H1 (cell line): ENCODE measurements at regions not wholly inside any gene's neighbourhood (a gene's known extent, or its start where the extent isn't known, plus 50 kb on each side); places are given as distances from the start of the nearest gene placed in this dataset.

Experiments
- CTCF ChIA-PET: fragments of 300-600 bp; sonication (Branson Sonifier 250); formaldehyde crosslinking; loops from one replicate; lab custom pipeline; 2021; ENCODE audit not compliant: partially characterized antibody; lab: Charles Lee
- POLR2A ChIA-PET: fragments of 300-600 bp; sonication (Branson Sonifier 250); formaldehyde crosslinking; loops from one replicate; lab custom pipeline; 2021; ENCODE audit warnings: inconsistent platforms; ENCODE audit not compliant: partially characterized antibody; lab: Charles Lee
- DNase-seq, 2 experiments: peaks; one replicate each; pipeline versions ENCODE4 v3.0.0 to v3.0.0-alpha.2; 2010 to 2022; ENCODE audit warnings: low spot score in 2 of 2, low read depth in 1 of 2, mixed read lengths in 1 of 2
- FAIRE-seq: peaks from 2 replicates; lab custom pipeline; 2011; peaks lifted over from hg19 to GRCh38; lab: Jason Lieb, UNC
- H2AFZ ChIP-seq: 2 replicates; pipeline ENCODE4 v1.8.1; 2012; ENCODE audit warnings: low read length, inconsistent platforms
- H2AK5ac ChIP-seq: 2 replicates; pipeline ENCODE4 v1.6.1; 2013; ENCODE audit warnings: low read depth, low read length
- H2BK120ac ChIP-seq: replicated peaks from 2 replicates; pipeline ENCODE3; 2013; ENCODE audit warnings: low read depth, low read length, inconsistent platforms
- H2BK12ac ChIP-seq: 2 replicates; pipeline ENCODE4 v1.6.1; 2013; ENCODE audit warnings: low read depth, low read length
- H2BK15ac ChIP-seq: 2 replicates; pipeline ENCODE4 v1.6.1; 2013; ENCODE audit warnings: low read length
- H2BK20ac ChIP-seq: 2 replicates; pipeline ENCODE4 v1.6.1; 2013; ENCODE audit warnings: low read length
- H2BK5ac ChIP-seq: 2 replicates; pipeline ENCODE4 v1.6.1; 2013; ENCODE audit warnings: low read depth, low read length
- H3K14ac ChIP-seq: 2 replicates; pipeline ENCODE4 v1.6.1; 2013; ENCODE audit warnings: inconsistent platforms; ENCODE audit not compliant: insufficient read length
- H3K18ac ChIP-seq: 2 replicates; pipeline ENCODE4 v1.6.1; 2013; ENCODE audit warnings: low read length; ENCODE audit errors: extremely low read depth
- H3K23ac ChIP-seq: 2 replicates; pipeline ENCODE4 v1.6.1; 2013; ENCODE audit warnings: inconsistent platforms; ENCODE audit not compliant: insufficient read length
- H3K23me2 ChIP-seq: 2 replicates; pipeline ENCODE4 v1.6.1; 2013; ENCODE audit warnings: low read depth, low read length
- H3K27ac ChIP-seq: 2 replicates; pipeline ENCODE4 v1.6.1; 2011; ENCODE audit warnings: low read depth, low read length, inconsistent platforms
- H3K27me3 ChIP-seq, 4 experiments: replicated peaks in 1 of 4; 1 replicate in 1 of 4; 2 replicates in 3 of 4; pipeline versions ENCODE4 v1.6.1 to v1.8.1; 2011 to 2013; ENCODE audit warnings: low read length in 3 of 4, mild to moderate bottlenecking in 3 of 4, inconsistent platforms in 2 of 4, mixed read lengths in 2 of 4, moderate library complexity in 1 of 4; ENCODE audit not compliant: control insufficient read depth in 3 of 4, insufficient read depth in 3 of 4; ENCODE audit errors: extremely low read depth in 1 of 4
- H3K36me3 ChIP-seq, 4 experiments: 2 replicates each; pipeline versions ENCODE4 v1.6.1 to v1.8.1; 2011 to 2013; ENCODE audit warnings: mild to moderate bottlenecking in 4 of 4, low read length in 3 of 4, moderate library complexity in 2 of 4, control low read depth in 1 of 4, inconsistent platforms in 1 of 4; ENCODE audit not compliant: insufficient read depth in 4 of 4, control insufficient read depth in 2 of 4
- H3K4ac ChIP-seq: replicated peaks from 2 replicates; pipeline ENCODE3; 2013; ENCODE audit warnings: low read length, low read depth, mixed read lengths, inconsistent platforms; ENCODE audit not compliant: insufficient read length
- H3K4me1 ChIP-seq, 4 experiments: replicated peaks in 1 of 4; 1 replicate in 1 of 4; 2 replicates in 3 of 4; pipeline versions ENCODE4 v1.6.1 to v1.8.1; 2011 to 2013; ENCODE audit warnings: low read length in 3 of 4, inconsistent platforms in 2 of 4, mixed read lengths in 1 of 4; ENCODE audit not compliant: insufficient read depth in 4 of 4, control insufficient read depth in 3 of 4
- H3K4me2 ChIP-seq, 2 experiments: 2 replicates each; pipeline versions ENCODE4 v1.6.1 to v1.8.1; 2011 to 2013; ENCODE audit warnings: low read depth in 2 of 2, low read length in 2 of 2, control low read depth in 1 of 2, inconsistent platforms in 1 of 2, mild to moderate bottlenecking in 1 of 2; ENCODE audit not compliant: insufficient read depth in 1 of 2
- H3K4me3 ChIP-seq, 4 experiments: fragments of 200-600, 300-600 bp in 1 of 4; sonication (generic), shearing (Covaris generic), sonication (Bioruptor Twin) in 1 of 4; 2 replicates each; pipeline versions ENCODE4 v1.5.1 to v1.8.1; 2011 to 2016; ENCODE audit warnings: low read length in 4 of 4, low read depth in 3 of 4, control low read depth in 2 of 4, inconsistent platforms in 2 of 4, mild to moderate bottlenecking in 2 of 4, mixed read lengths in 1 of 4, moderate library complexity in 1 of 4; ENCODE audit not compliant: insufficient read depth in 2 of 4; ENCODE audit errors: extremely low read depth in 1 of 4
- H3K56ac ChIP-seq: replicated peaks from 2 replicates; pipeline ENCODE3; 2013; ENCODE audit warnings: low read depth, mild to moderate bottlenecking, mixed read lengths, low read length, inconsistent platforms; ENCODE audit not compliant: insufficient read length
- H3K79me1 ChIP-seq: 2 replicates; pipeline ENCODE4 v1.6.1; 2013; ENCODE audit warnings: low read depth, low read length, control low read depth
- H3K79me2 ChIP-seq, 2 experiments: 2 replicates each; pipeline versions ENCODE4 v1.6.1 to v1.8.1; 2012 to 2013; ENCODE audit warnings: low read length in 2 of 2, mild to moderate bottlenecking in 2 of 2, inconsistent platforms in 1 of 2; ENCODE audit not compliant: insufficient read depth in 2 of 2, control insufficient read depth in 1 of 2
- H3K9ac ChIP-seq, 4 experiments: replicated peaks in 1 of 4; 1 replicate in 1 of 4; 2 replicates in 3 of 4; pipeline versions ENCODE4 v1.6.1 to v1.8.1; 2011 to 2013; ENCODE audit warnings: low read depth in 3 of 4, low read length in 3 of 4, control low read depth in 2 of 4, mild to moderate bottlenecking in 2 of 4, moderate library complexity in 2 of 4, inconsistent platforms in 1 of 4; ENCODE audit errors: extremely low read depth in 1 of 4
- H3K9me3 ChIP-seq, 2 experiments: 2 replicates each; pipeline versions ENCODE4 v1.6.1 to v1.8.1; 2012 to 2013; ENCODE audit warnings: mild to moderate bottlenecking in 2 of 2, moderate library complexity in 2 of 2, control low read depth in 1 of 2, inconsistent platforms in 1 of 2, low read depth in 1 of 2, low read length in 1 of 2, mixed read lengths in 1 of 2; ENCODE audit not compliant: insufficient read depth in 2 of 2
- H4K20me1 ChIP-seq, 2 experiments: replicated peaks in 1 of 2; 2 replicates each; pipeline versions ENCODE3 to v1.8.1; 2011 to 2013; ENCODE audit warnings: inconsistent platforms in 2 of 2, low read length in 2 of 2, mild to moderate bottlenecking in 1 of 2; ENCODE audit not compliant: insufficient read depth in 2 of 2, control insufficient read depth in 1 of 2
- H4K5ac ChIP-seq: 2 replicates; pipeline ENCODE4 v1.6.1; 2013; ENCODE audit warnings: low read length, low read depth, mixed read lengths, inconsistent platforms; ENCODE audit not compliant: insufficient read length
- H4K8ac ChIP-seq: 2 replicates; pipeline ENCODE4 v1.8.0; 2013; ENCODE audit warnings: mild to moderate bottlenecking, moderate library complexity, low read length, inconsistent platforms; ENCODE audit not compliant: insufficient read depth; ENCODE audit errors: extremely low read depth
- H4K91ac ChIP-seq: replicated peaks from 2 replicates; pipeline ENCODE3; 2013; ENCODE audit warnings: low read length, mixed read lengths, inconsistent platforms; ENCODE audit not compliant: insufficient read length
- ATF3 ChIP-seq: IDR thresholded peaks from 2 replicates; pipeline ENCODE4 v1.6.1; 2011; ENCODE audit warnings: low read depth, mild to moderate bottlenecking, low read length; ENCODE audit not compliant: insufficient read depth
- EP300 ChIP-seq, 2 experiments: IDR thresholded peaks; 1 replicate in 1 of 2; 2 replicates in 1 of 2; pipeline ENCODE4 v1.6.1; 2011 to 2012; ENCODE audit warnings: low read depth in 2 of 2, low read length in 2 of 2, mild to moderate bottlenecking in 2 of 2, borderline replicate concordance in 1 of 2, inconsistent platforms in 1 of 2, moderate library complexity in 1 of 2
- POLR2AphosphoS5 ChIP-seq: IDR thresholded peaks from 2 replicates; pipeline ENCODE4 v1.6.1; 2011; ENCODE audit warnings: low read depth, low read length
- POU5F1 ChIP-seq: IDR thresholded peaks from 2 replicates; pipeline ENCODE4 v1.6.1; 2011; ENCODE audit warnings: low read depth, mild to moderate bottlenecking, low read length, moderate library complexity
- RXRA ChIP-seq: IDR thresholded peaks from 2 replicates; pipeline ENCODE4 v1.6.1; 2011; ENCODE audit warnings: low read depth, mild to moderate bottlenecking, low read length, moderate library complexity; ENCODE audit not compliant: insufficient read depth
- SAP30 ChIP-seq: fragments of 300-600 bp; sonication (generic); IDR thresholded peaks from 2 replicates; pipeline ENCODE4 v1.7.1; 2012; ENCODE audit warnings: low read length, moderate library complexity, mild to moderate bottlenecking, inconsistent platforms; ENCODE audit not compliant: insufficient read depth, insufficient replicate concordance
- SUZ12 ChIP-seq: fragments of 200-600 bp; sonication (generic); IDR thresholded peaks from 2 replicates; pipeline ENCODE4 v1.6.1; 2012; ENCODE audit warnings: mild to moderate bottlenecking, inconsistent platforms, low read length, moderate library complexity, mixed read lengths
- TAF1 ChIP-seq: IDR thresholded peaks from 2 replicates; pipeline ENCODE4 v1.6.1; 2011; ENCODE audit warnings: mild to moderate bottlenecking, low read depth, low read length
- WGBS, 2 experiments: shearing (Covaris generic) in 1 of 2; methylation state at CpG; one replicate each; pipeline versions ENCODE4 v1.1.6 to v1.1.7; 2013 to 2015; ENCODE audit warnings: low lambda C conversion rate in 2 of 2, mixed read lengths in 2 of 2, inconsistent platforms in 1 of 2, low coverage in 1 of 2, missing lambda C conversion rate in 1 of 2; ENCODE audit not compliant: insufficient replicate concordance in 2 of 2, insufficient coverage in 1 of 2, insufficient read length in 1 of 2; ENCODE audit errors: extremely low coverage in 1 of 2, missing lambda C conversion rate in 1 of 2; 5-methylcytosine and 5-hydroxymethylcytosine counted together

DNA sequence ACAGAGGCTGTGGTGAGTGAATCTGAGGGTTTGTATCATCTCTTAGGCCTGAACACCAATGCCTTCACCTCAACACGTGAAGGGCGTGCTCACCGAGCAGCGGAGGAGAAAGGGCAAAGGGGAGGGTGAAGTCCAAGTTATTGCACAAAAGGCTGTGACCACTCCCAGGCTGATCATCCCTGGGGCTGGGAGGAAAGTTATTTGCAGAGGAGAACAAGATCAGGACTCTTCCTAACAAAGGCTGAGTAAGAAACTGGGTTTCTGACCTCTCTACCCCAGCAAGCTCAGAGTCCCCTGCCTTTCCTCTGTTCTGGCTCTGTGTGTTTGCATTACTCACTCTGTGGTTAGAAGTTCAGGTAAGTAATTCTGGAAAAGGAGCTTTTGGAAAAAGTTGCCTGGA, 366.3 kb upstream of the CXorf51A start:
- Histone ChIP-seq H3K4me3 (no peak overlapping the region), H2BK12ac (no peak overlapping the region), H4K5ac (no peak overlapping the region), H2AK5ac (no peak overlapping the region), H4K8ac (no peak overlapping the region), H3K36me3 (no peaks in the 10 kb centered on the region), H3K79me2 (no peaks in the 10 kb centered on the region), H4K91ac (no peak overlapping the region), H2BK15ac (no peak overlapping the region), H3K27me3 (no peaks in the 10 kb centered on the region), H3K23me2 (no peaks in the 10 kb centered on the region; the same call in 1 of the 2 replicates), H4K20me1 (no peaks in the 10 kb centered on the region), H2BK20ac (no peak overlapping the region), H3K56ac (no peak overlapping the region), H2BK120ac (no peak overlapping the region), H2AFZ (no peak overlapping the region), H3K9me3 (no peaks in the 10 kb centered on the region), H3K4me2 (no peak overlapping the region), H3K14ac (no peak overlapping the region), H3K9ac (no peak overlapping the region), H3K27ac (no peak overlapping the region), H3K4ac (no peak overlapping the region), H3K79me1 (no peaks in the 10 kb centered on the region), H3K18ac (no peak overlapping the region), H2BK5ac (no peak overlapping the region), H3K23ac (no peak overlapping the region), H3K4me1 (no peaks in the 10 kb centered on the region)
- TF ChIP-seq SAP30 (no peak), RXRA (no peak), POLR2AphosphoS5 (no peak), SUZ12 (no peak), EP300 (IDR thresholded peaks at IDR 0.05; ENCODE audit: borderline replicate concordance in 1 of 2, low read depth in 2 of 2, low read length in 2 of 2) (no peak), POU5F1 (no peak), TAF1 (no peak), ATF3 (no peak)
- ChIA-PET POLR2A (no interaction called here), CTCF (no interaction called here)
- no peak for DNase-seq
- no peak for FAIRE-seq
- WGBS, 2 experiments, result 100% methylated on average over 4 of the region's 4 CpGs; no CpG with 5 or more reads in 1 of the 2 experiments
